Endothelial cell of umbilical vein (primary cell): ENCODE measurements at regions not wholly inside any gene's neighbourhood (a gene's known extent, or its start where the extent isn't known, plus 50 kb on each side); places are given as distances from the start of the nearest gene placed in this dataset.

Source experiments
- BruUV-seq: library from RNA; stranded (reverse); fragments of 400-500 nt; replicated peaks from 2 replicates; lab custom pipeline; 2021; lab: Mats Ljungman, UMichigan
- CTCF ChIA-PET: fragments of 300-600, 350-600 bp; sonication (Branson Sonifier 250); formaldehyde crosslinking; loops from one replicate; lab custom pipeline; 2021; ENCODE audit warnings: antibody characterized with exemption, inconsistent platforms; lab: Charles Lee
- POLR2A ChIA-PET: fragments of 300-600, 350-600 bp; sonication (Branson Sonifier 250); formaldehyde crosslinking; loops from one replicate; lab custom pipeline; 2021; ENCODE audit warnings: antibody characterized with exemption, inconsistent platforms; lab: Charles Lee
- DNase-seq: peaks from one replicate; pipeline ENCODE4 v3.0.0-alpha.2; 2011; ENCODE audit warnings: low read depth, low spot score
- FAIRE-seq: peaks from 2 replicates; lab custom pipeline; 2011; peaks lifted over from hg19 to GRCh38; lab: Jason Lieb, UNC
- H2AFZ ChIP-seq: 2 replicates; pipeline ENCODE4 v1.6.0; 2012; ENCODE audit warnings: low read depth, low read length, control low read depth, inconsistent platforms
- H3K27ac ChIP-seq: 2 replicates; pipeline ENCODE4 v1.5.1; 2011; ENCODE audit warnings: low read depth, mild to moderate bottlenecking, control low read depth, low read length, moderate library complexity; ENCODE audit not compliant: insufficient read depth
- H3K27me3 ChIP-seq, 2 experiments: 2 replicates each; pipeline versions ENCODE4 v1.6.0 to v1.6.1; 2011; ENCODE audit warnings: low read length in 2 of 2, mixed read lengths in 1 of 2; ENCODE audit not compliant: control insufficient read depth in 2 of 2, insufficient read depth in 2 of 2
- H3K36me3 ChIP-seq, 2 experiments: 2 replicates in 1 of 2; 3 replicates in 1 of 2; pipeline ENCODE4 v1.5.1; 2011; ENCODE audit warnings: low read length in 2 of 2, mild to moderate bottlenecking in 1 of 2, moderate library complexity in 1 of 2; ENCODE audit not compliant: control insufficient read depth in 2 of 2, insufficient read depth in 2 of 2; ENCODE audit errors: extremely low read depth in 1 of 2
- H3K4me1 ChIP-seq: 3 replicates; pipeline ENCODE4 v1.5.1; 2011; ENCODE audit warnings: mild to moderate bottlenecking, low read length; ENCODE audit not compliant: control insufficient read depth, insufficient read depth; ENCODE audit errors: extremely low read depth
- H3K4me2 ChIP-seq: 2 replicates; pipeline ENCODE4 v1.6.1; 2011; ENCODE audit warnings: low read length, control low read depth, mixed read lengths; ENCODE audit not compliant: insufficient read depth
- H3K4me3 ChIP-seq, 3 experiments: fragments of 200-600 bp in 1 of 3; sonication (generic), shearing (Covaris generic) in 1 of 3; replicated peaks in 1 of 3; 2 replicates each; pipeline ENCODE4 v1.5.1; 2011 to 2016; ENCODE audit warnings: control low read depth in 3 of 3, low read length in 3 of 3, mild to moderate bottlenecking in 2 of 3, inconsistent platforms in 1 of 3, low read depth in 1 of 3, moderate library complexity in 1 of 3; ENCODE audit not compliant: insufficient read depth in 1 of 3
- H3K79me2 ChIP-seq: 2 replicates; pipeline ENCODE4 v1.6.0; 2012; ENCODE audit warnings: low read length, inconsistent platforms; ENCODE audit not compliant: control insufficient read depth, insufficient read depth
- H3K9ac ChIP-seq: replicated peaks from 2 replicates; pipeline ENCODE3; 2011; ENCODE audit warnings: low read length, control low read depth; ENCODE audit not compliant: insufficient read depth; ENCODE audit errors: extremely low read depth
- H3K9me1 ChIP-seq: replicated peaks from 3 replicates; pipeline ENCODE4 v1.6.0; 2011; ENCODE audit warnings: mild to moderate bottlenecking, low read length; ENCODE audit not compliant: control insufficient read depth, insufficient read depth; ENCODE audit errors: extremely low read depth
- H3K9me3 ChIP-seq: replicated peaks from 2 replicates; pipeline ENCODE4 v1.5.1; 2012; ENCODE audit warnings: low read length, inconsistent platforms; ENCODE audit not compliant: control insufficient read depth, insufficient read depth
- H4K20me1 ChIP-seq: replicated peaks from 2 replicates; pipeline ENCODE3; 2011; ENCODE audit warnings: mild to moderate bottlenecking, low read length; ENCODE audit not compliant: control insufficient read depth, insufficient read depth; ENCODE audit errors: extremely low read depth
- EZH2 ChIP-seq: IDR thresholded peaks from 2 replicates; pipeline ENCODE4 v1.6.1; 2012; ENCODE audit warnings: borderline replicate concordance, low read depth, mild to moderate bottlenecking, moderate library complexity, low read length, inconsistent platforms; ENCODE audit not compliant: severe bottlenecking
- FOS ChIP-seq: IDR thresholded peaks from 2 replicates; pipeline ENCODE4 v1.6.1; 2011; ENCODE audit warnings: mild to moderate bottlenecking, low read length, moderate library complexity, borderline replicate concordance; ENCODE audit not compliant: insufficient read depth
- GATA2 ChIP-seq: IDR thresholded peaks from 2 replicates; pipeline ENCODE4 v1.7.0; 2011; ENCODE audit warnings: low read depth, mild to moderate bottlenecking, moderate library complexity, mixed read lengths, low read length; ENCODE audit not compliant: insufficient read length, insufficient read depth
- JUN ChIP-seq: IDR thresholded peaks from 2 replicates; pipeline ENCODE4 v1.6.1; 2011; ENCODE audit warnings: borderline replicate concordance, low read depth; ENCODE audit not compliant: insufficient read length, insufficient read depth
- MYC ChIP-seq: IDR thresholded peaks from one replicate; pipeline ENCODE4 v1.6.1; 2011; ENCODE audit warnings: mild to moderate bottlenecking, low read depth, low read length
- POLR2A ChIP-seq: IDR thresholded peaks from 2 replicates; pipeline ENCODE4 v1.6.1; 2012; ENCODE audit warnings: low read depth, mild to moderate bottlenecking, control low read depth, low read length
- POLR2AphosphoS5 ChIP-seq: IDR thresholded peaks from 2 replicates; pipeline ENCODE4 v1.6.1; 2012; ENCODE audit warnings: low read depth, mild to moderate bottlenecking, control low read depth, low read length, moderate library complexity; ENCODE audit not compliant: insufficient read depth
- dilution Hi-C: fragments of 300-500 bp; cut with MboI; formaldehyde crosslinking; loops from one replicate; pipeline ENCODE4 v1.15.0; 2019; ENCODE audit warnings: low sequenced_read_pairs; ENCODE audit not compliant: extremely low pct_ligation_motif_present
- intact Hi-C: fragments of 100-400 bp; cut with micrococcal nuclease; formaldehyde crosslinking; loops from one replicate; pipeline ENCODE4 v1.10.0; 2022
- TF ChIP-seq, protein P1 (sequence below), 2 donors: IDR thresholded peaks; 1 replicate in 1 of 2; 2 replicates in 1 of 2; pipeline ENCODE4 v1.5.1; 2011; ENCODE audit warnings: low read length in 2 of 2, mild to moderate bottlenecking in 2 of 2, moderate library complexity in 2 of 2, control low read depth in 1 of 2, inconsistent platforms in 1 of 2, low read depth in 1 of 2; ENCODE audit not compliant: insufficient read depth in 1 of 2; ENCODE audit errors: extremely low read depth in 1 of 2

DNA sequence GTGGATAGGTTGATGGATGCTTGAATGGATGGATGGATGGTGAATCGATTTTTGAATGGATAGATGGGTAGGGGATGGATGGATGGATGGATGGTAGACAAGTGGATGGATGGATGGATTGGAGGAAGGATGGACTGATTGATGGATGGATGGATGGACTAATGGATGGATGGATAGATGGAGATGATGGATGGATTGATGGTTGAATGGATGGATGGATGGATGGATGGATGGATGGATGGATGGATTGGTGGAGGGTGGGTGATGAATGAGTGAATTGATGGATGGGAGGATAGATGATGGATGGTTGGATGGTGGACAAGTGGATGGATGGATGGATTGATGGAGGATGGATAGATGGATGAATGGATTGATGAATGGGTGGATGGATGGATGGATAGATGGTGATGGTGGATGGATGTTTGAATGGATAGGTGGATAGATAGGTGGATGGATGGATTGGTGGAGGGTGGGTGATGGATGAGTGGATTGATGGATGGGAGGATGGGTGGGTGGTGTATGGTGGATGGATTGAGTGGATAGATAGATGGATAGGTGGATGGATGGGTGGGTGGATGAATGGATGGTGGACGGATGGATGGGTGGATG lies 1140.9 kb downstream of the BRD1 start:
- Histone ChIP-seq H3K27me3 (no peaks in the 10 kb centered on the region), H3K4me2 (no peak overlapping the region), H3K9me3 (peaks cover 20% of the 10 kb centered on the region), H3K4me3 (no peak overlapping the region), H3K36me3 (no peaks in the 10 kb centered on the region), H3K4me1 (no peaks in the 10 kb centered on the region), H3K79me2 (no peaks in the 10 kb centered on the region), H3K27ac (no peak overlapping the region), H3K9me1 (no peaks in the 10 kb centered on the region), H4K20me1 (no peaks in the 10 kb centered on the region), H3K9ac (no peak overlapping the region), H2AFZ (no peak overlapping the region)
- CTCF ChIA-PET, result no interaction called here
- FAIRE-seq, result no peak
- intact Hi-C loops, result no loop called here
- POLR2A ChIA-PET, result no interaction called here
- no TSS peak for BruUV-seq
- no peak for DNase-seq
- TF ChIP-seq JUN (no peak), FOS (no peak), MYC (no peak), EZH2 (no peak), GATA2 (no peak), POLR2AphosphoS5 (no peak), POLR2A (no peak)
- TF ChIP-seq, protein P1, sequence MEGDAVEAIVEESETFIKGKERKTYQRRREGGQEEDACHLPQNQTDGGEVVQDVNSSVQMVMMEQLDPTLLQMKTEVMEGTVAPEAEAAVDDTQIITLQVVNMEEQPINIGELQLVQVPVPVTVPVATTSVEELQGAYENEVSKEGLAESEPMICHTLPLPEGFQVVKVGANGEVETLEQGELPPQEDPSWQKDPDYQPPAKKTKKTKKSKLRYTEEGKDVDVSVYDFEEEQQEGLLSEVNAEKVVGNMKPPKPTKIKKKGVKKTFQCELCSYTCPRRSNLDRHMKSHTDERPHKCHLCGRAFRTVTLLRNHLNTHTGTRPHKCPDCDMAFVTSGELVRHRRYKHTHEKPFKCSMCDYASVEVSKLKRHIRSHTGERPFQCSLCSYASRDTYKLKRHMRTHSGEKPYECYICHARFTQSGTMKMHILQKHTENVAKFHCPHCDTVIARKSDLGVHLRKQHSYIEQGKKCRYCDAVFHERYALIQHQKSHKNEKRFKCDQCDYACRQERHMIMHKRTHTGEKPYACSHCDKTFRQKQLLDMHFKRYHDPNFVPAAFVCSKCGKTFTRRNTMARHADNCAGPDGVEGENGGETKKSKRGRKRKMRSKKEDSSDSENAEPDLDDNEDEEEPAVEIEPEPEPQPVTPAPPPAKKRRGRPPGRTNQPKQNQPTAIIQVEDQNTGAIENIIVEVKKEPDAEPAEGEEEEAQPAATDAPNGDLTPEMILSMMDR (IDR thresholded peaks at IDR 0.05; ENCODE audit: extremely low read depth in 1 of 2, insufficient read depth in 1 of 2, low read depth in 1 of 2, low read length in 2 of 2), result no peak
- dilution Hi-C loops, result no loop called here
